Type B pancreatic cell (in vitro differentiated cells): ENCODE measurements at regions not wholly inside any gene's neighbourhood (a gene's known extent, or its start where the extent isn't known, plus 50 kb on each side); places are given as distances from the start of the nearest gene placed in this dataset.

Experiments
- DNase-seq: peaks from one replicate; pipeline ENCODE4 v3.0.0; 2021; ENCODE audit warnings: mixed read lengths; ENCODE audit not compliant: unreplicated experiment; ENCODE audit errors: extremely low spot score
- H3K27ac Mint-ChIP-seq: 2 replicates; pipeline ENCODE4 v1.8.0; 2021; ENCODE audit warnings: mild to moderate bottlenecking, mixed read lengths
- H3K27me3 Mint-ChIP-seq: 2 replicates; pipeline ENCODE4 v1.8.0; 2021; ENCODE audit warnings: mixed read lengths
- H3K36me3 Mint-ChIP-seq: 2 replicates; pipeline ENCODE4 v1.8.0; 2021; ENCODE audit warnings: mixed read lengths
- H3K4me1 Mint-ChIP-seq: one replicate; pipeline ENCODE4 v1.8.0; 2021; ENCODE audit warnings: mixed read lengths; ENCODE audit not compliant: unreplicated experiment
- H3K4me3 Mint-ChIP-seq: 2 replicates; pipeline ENCODE4 v1.8.0; 2021; ENCODE audit warnings: mild to moderate bottlenecking, mixed read lengths
- H3K9me3 Mint-ChIP-seq: 2 replicates; pipeline ENCODE4 v1.8.0; 2021; ENCODE audit warnings: mixed read lengths
- TF ChIP-seq, protein P1 (sequence below): fragments of 200-600 bp; sonication (generic); conservative IDR thresholded peaks from 2 replicates; pipeline ENCODE4 v1.5.0; 2021; ENCODE audit warnings: antibody characterized with exemption, mild to moderate bottlenecking

- H3K4me1 Mint-ChIP-seq, result peaks cover 4% of the 10 kb centered on the region
- no peak overlapping the region for H3K4me3 Mint-ChIP-seq
- peaks cover 6% of the 10 kb centered on the region for H3K9me3 Mint-ChIP-seq
- H3K27me3 Mint-ChIP-seq, result no peaks in the 10 kb centered on the region
- TF ChIP-seq, protein P1, sequence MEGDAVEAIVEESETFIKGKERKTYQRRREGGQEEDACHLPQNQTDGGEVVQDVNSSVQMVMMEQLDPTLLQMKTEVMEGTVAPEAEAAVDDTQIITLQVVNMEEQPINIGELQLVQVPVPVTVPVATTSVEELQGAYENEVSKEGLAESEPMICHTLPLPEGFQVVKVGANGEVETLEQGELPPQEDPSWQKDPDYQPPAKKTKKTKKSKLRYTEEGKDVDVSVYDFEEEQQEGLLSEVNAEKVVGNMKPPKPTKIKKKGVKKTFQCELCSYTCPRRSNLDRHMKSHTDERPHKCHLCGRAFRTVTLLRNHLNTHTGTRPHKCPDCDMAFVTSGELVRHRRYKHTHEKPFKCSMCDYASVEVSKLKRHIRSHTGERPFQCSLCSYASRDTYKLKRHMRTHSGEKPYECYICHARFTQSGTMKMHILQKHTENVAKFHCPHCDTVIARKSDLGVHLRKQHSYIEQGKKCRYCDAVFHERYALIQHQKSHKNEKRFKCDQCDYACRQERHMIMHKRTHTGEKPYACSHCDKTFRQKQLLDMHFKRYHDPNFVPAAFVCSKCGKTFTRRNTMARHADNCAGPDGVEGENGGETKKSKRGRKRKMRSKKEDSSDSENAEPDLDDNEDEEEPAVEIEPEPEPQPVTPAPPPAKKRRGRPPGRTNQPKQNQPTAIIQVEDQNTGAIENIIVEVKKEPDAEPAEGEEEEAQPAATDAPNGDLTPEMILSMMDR, result no peak
- H3K36me3 Mint-ChIP-seq, result no peaks in the 10 kb centered on the region
- no peak for DNase-seq
- H3K27ac Mint-ChIP-seq, result no peak overlapping the region
Observed at GRCh38 chr14:82537831-82538230, 1004.2 kb upstream of the SEL1L start.

- Mint-ChIP-seq H3K4me1 (peaks cover 14% of the 10 kb centered on the region), H3K27me3 (no peaks in the 10 kb centered on the region), H3K9me3 (peaks cover 6% of the 10 kb centered on the region), H3K27ac (no peak overlapping the region), H3K36me3 (no peaks in the 10 kb centered on the region), H3K4me3 (no peak overlapping the region)
- DNase-seq, result no peak
- TF ChIP-seq, protein P1, result no peak
Observed at GRCh38 chr14:82546401-82546800, 1012.7 kb upstream of the SEL1L start.

GRCh38 chr14:82549306-82549990 lies 1015.8 kb upstream of the SEL1L start:
- TF ChIP-seq, protein P1, result no peak
- Mint-ChIP-seq H3K4me1 (peaks cover 14% of the 10 kb centered on the region), H3K9me3 (no peaks in the 10 kb centered on the region), H3K4me3 (no peak overlapping the region), H3K27me3 (no peaks in the 10 kb centered on the region), H3K36me3 (no peaks in the 10 kb centered on the region), H3K27ac (no peak overlapping the region)
- no peak for DNase-seq

GRCh38 chr14:82562881-82563280 lies 1029.2 kb upstream of the SEL1L start:
- no peaks in the 10 kb centered on the region for H3K9me3 Mint-ChIP-seq
- peaks cover 13% of the 10 kb centered on the region for H3K4me1 Mint-ChIP-seq
- no peak for DNase-seq
- no peaks in the 10 kb centered on the region for H3K27me3 Mint-ChIP-seq
- H3K36me3 Mint-ChIP-seq, result no peaks in the 10 kb centered on the region
- no peak overlapping the region for H3K4me3 Mint-ChIP-seq
- TF ChIP-seq, protein P1, result no peak
- no peak overlapping the region for H3K27ac Mint-ChIP-seq

DNA sequence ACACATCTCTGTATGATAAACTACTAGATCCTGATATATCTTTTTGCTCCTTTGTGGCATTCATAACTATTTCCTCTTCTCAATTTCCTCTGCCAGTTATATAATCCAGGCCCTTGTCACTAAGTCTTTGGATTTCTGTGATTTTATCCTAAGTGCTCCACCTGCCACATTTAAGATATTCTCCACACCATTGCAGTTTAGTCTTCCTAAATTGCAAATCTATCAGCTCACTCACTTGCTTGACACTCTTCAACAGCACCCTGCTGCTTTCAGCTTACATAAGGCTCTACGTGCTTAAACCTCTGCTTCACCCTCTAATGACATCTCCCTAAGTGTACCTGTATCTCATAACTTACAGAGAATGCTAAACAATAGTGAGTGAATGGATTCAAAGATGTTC lies 1032.2 kb upstream of the SEL1L start:
- no peak overlapping the region for H3K4me3 Mint-ChIP-seq
- H3K4me1 Mint-ChIP-seq, result peaks cover 13% of the 10 kb centered on the region
- H3K27me3 Mint-ChIP-seq, result no peaks in the 10 kb centered on the region
- no peaks in the 10 kb centered on the region for H3K36me3 Mint-ChIP-seq
- TF ChIP-seq, protein P1, result no peak
- H3K27ac Mint-ChIP-seq, result no peak overlapping the region
- DNase-seq, result no peak
- H3K9me3 Mint-ChIP-seq, result no peaks in the 10 kb centered on the region
